ENCODE measurements at regions not wholly inside any gene's neighbourhood (a gene's known extent, or its start where the extent isn't known, plus 50 kb on each side); places are given as distances from the start of the nearest gene placed in this dataset.

GRCh38 chr21:25371841-25372425 lies 235.3 kb downstream of the MRPL39 start:
- no peak for TF ChIP-seq USF1 (IDR thresholded peaks at IDR 0.05)
- no peak for TF ChIP-seq FOXM1 (IDR thresholded peaks at IDR 0.05; ENCODE audit: borderline replicate concordance, low read depth)
- TF ChIP-seq RAD21 (IDR thresholded peaks at IDR 0.05; ENCODE audit: low read depth), result no peak
- TF ChIP-seq YY1 (IDR thresholded peaks at IDR 0.05; ENCODE audit: low read depth), result no peak
- no peak for TF ChIP-seq CEBPB (IDR thresholded peaks at IDR 0.05)
- TF ChIP-seq, protein P1, sequence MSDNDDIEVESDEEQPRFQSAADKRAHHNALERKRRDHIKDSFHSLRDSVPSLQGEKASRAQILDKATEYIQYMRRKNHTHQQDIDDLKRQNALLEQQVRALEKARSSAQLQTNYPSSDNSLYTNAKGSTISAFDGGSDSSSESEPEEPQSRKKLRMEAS (IDR thresholded peaks at IDR 0.05), result no peak
- TF ChIP-seq TEAD4 (IDR thresholded peaks at IDR 0.05), result no peak
- no peak for TF ChIP-seq EP300 (IDR thresholded peaks at IDR 0.05; ENCODE audit: borderline replicate concordance)
- TF ChIP-seq CREB1 (IDR thresholded peaks at IDR 0.05; ENCODE audit: low read depth), result no peak
- no peak for TF ChIP-seq REST (IDR thresholded peaks at IDR 0.05; ENCODE audit: low read depth)
- TF ChIP-seq ZBTB7A (IDR thresholded peaks at IDR 0.05; ENCODE audit: low read depth), result no peak
- TF ChIP-seq NFIC (IDR thresholded peaks at IDR 0.05), result no peak
- no peak for TF ChIP-seq TAF1 (IDR thresholded peaks at IDR 0.05; ENCODE audit: low read depth)
- TF ChIP-seq TCF12 (IDR thresholded peaks at IDR 0.05; ENCODE audit: low read depth), result no peak
- TF ChIP-seq EGR1 (IDR thresholded peaks at IDR 0.05), result no peak

DNA sequence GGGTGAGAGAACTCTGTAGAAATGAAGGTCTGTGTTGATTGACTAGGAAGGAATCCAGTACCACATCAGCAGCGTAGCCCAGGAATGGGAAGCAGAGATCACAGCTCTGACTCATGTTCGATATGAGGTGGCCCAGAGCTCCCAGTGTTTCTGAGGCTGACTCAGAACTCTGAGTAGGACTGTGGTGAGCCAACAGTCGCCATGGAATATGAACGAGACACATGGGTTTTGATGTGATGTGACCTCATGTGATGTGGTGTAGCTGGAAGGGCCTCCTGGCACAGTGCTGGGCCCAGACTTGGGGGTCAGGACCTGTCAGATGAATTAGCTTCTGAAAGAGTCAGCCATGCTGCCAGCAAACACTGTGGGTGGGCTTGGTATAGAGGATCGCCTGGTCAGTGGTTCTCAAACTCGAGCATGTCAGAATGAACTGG lies 237.0 kb downstream of the MRPL39 start:
- TF ChIP-seq CEBPB (IDR thresholded peaks at IDR 0.05) (no peak), NFIC (IDR thresholded peaks at IDR 0.05) (no peak), USF1 (IDR thresholded peaks at IDR 0.05) (no peak), EGR1 (IDR thresholded peaks at IDR 0.05) (no peak), TAF1 (IDR thresholded peaks at IDR 0.05; ENCODE audit: low read depth) (no peak), FOXM1 (IDR thresholded peaks at IDR 0.05; ENCODE audit: borderline replicate concordance, low read depth) (no peak), YY1 (IDR thresholded peaks at IDR 0.05; ENCODE audit: low read depth) (no peak), RAD21 (IDR thresholded peaks at IDR 0.05; ENCODE audit: low read depth) (no peak), ZBTB7A (IDR thresholded peaks at IDR 0.05; ENCODE audit: low read depth) (no peak), TEAD4 (IDR thresholded peaks at IDR 0.05) (no peak), REST (IDR thresholded peaks at IDR 0.05; ENCODE audit: low read depth) (no peak), CREB1 (IDR thresholded peaks at IDR 0.05; ENCODE audit: low read depth) (no peak)
- TF ChIP-seq, protein P1 (IDR thresholded peaks at IDR 0.05), result no peak

GRCh38 chr21:25369524-25370300 lies 237.6 kb downstream of the MRPL39 start:
- TF ChIP-seq CEBPB (IDR thresholded peaks at IDR 0.05), result no peak
- no peak for TF ChIP-seq RAD21 (IDR thresholded peaks at IDR 0.05; ENCODE audit: low read depth)
- no peak for TF ChIP-seq ZBTB7A (IDR thresholded peaks at IDR 0.05; ENCODE audit: low read depth)
- TF ChIP-seq EGR1 (IDR thresholded peaks at IDR 0.05), result no peak
- no peak for TF ChIP-seq REST (IDR thresholded peaks at IDR 0.05; ENCODE audit: low read depth)
- TF ChIP-seq YY1 (IDR thresholded peaks at IDR 0.05; ENCODE audit: low read depth), result no peak
- TF ChIP-seq EP300 (IDR thresholded peaks at IDR 0.05; ENCODE audit: borderline replicate concordance), result no peak

- TF ChIP-seq EGR1 (IDR thresholded peaks at IDR 0.05), result no peak
- no peak for TF ChIP-seq TAF1 (IDR thresholded peaks at IDR 0.05; ENCODE audit: low read depth)
- no peak for TF ChIP-seq REST (IDR thresholded peaks at IDR 0.05; ENCODE audit: low read depth)
- TF ChIP-seq, protein P1 (IDR thresholded peaks at IDR 0.05), result no peak
- no peak for TF ChIP-seq EP300 (IDR thresholded peaks at IDR 0.05; ENCODE audit: borderline replicate concordance)
- no peak for TF ChIP-seq TEAD4 (IDR thresholded peaks at IDR 0.05)
- no peak for TF ChIP-seq TCF12 (IDR thresholded peaks at IDR 0.05; ENCODE audit: low read depth)
- no peak for TF ChIP-seq USF1 (IDR thresholded peaks at IDR 0.05)
- TF ChIP-seq YY1 (IDR thresholded peaks at IDR 0.05; ENCODE audit: low read depth), result no peak
- TF ChIP-seq FOXM1 (IDR thresholded peaks at IDR 0.05; ENCODE audit: borderline replicate concordance, low read depth), result no peak
- TF ChIP-seq CREB1 (IDR thresholded peaks at IDR 0.05; ENCODE audit: low read depth), result no peak
- TF ChIP-seq NFIC (IDR thresholded peaks at IDR 0.05), result no peak
- TF ChIP-seq CEBPB (IDR thresholded peaks at IDR 0.05), result no peak
- no peak for TF ChIP-seq RAD21 (IDR thresholded peaks at IDR 0.05; ENCODE audit: low read depth)
- no peak for TF ChIP-seq ZBTB7A (IDR thresholded peaks at IDR 0.05; ENCODE audit: low read depth)
Observed at GRCh38 chr21:25368531-25368930, 238.8 kb downstream of the MRPL39 start.
